Spleen (tissue), 11 donors: ENCODE measurements at regions not wholly inside any gene's neighbourhood (a gene's known extent, or its start where the extent isn't known, plus 50 kb on each side); places are given as distances from the start of the nearest gene placed in this dataset.

Experiments
- DNase-seq: peaks from one replicate; pipeline ENCODE4 v3.0.0-alpha.2; 2020
- H3K27ac ChIP-seq, 8 donors: fragments of 200-600 bp; sonication (generic) in 7 of 8; 1 replicate in 4 of 8; 2 replicates in 4 of 8; pipeline versions ENCODE4 v1.5.0 to v1.8.0; 2016 to 2021; ENCODE audit warnings: inconsistent platforms in 4 of 8, mild to moderate bottlenecking in 4 of 8, moderate library complexity in 1 of 8
- H3K27me3 ChIP-seq, 7 donors: fragments of 200-600 bp; sonication (generic) in 6 of 7; replicated peaks in 1 of 7; 1 replicate in 4 of 7; 2 replicates in 3 of 7; pipeline versions ENCODE4 v1.5.0 to v1.8.0; 2016 to 2021; ENCODE audit warnings: inconsistent platforms in 3 of 7, mild to moderate bottlenecking in 1 of 7
- H3K36me3 ChIP-seq, 6 donors: fragments of 200-600 bp; sonication (generic) in 5 of 6; 1 replicate in 4 of 6; 2 replicates in 2 of 6; pipeline versions ENCODE4 v1.5.0 to v1.8.0; 2016 to 2021; ENCODE audit warnings: inconsistent platforms in 2 of 6
- H3K4me1 ChIP-seq, 6 donors: fragments of 200-600 bp; sonication (generic) in 5 of 6; 1 replicate in 3 of 6; 2 replicates in 3 of 6; pipeline versions ENCODE4 v1.5.0 to v1.8.0; 2016 to 2021; ENCODE audit warnings: inconsistent platforms in 3 of 6
- H3K4me3 ChIP-seq, 8 donors: fragments of 200-600 bp; sonication (generic) in 7 of 8; 1 replicate in 4 of 8; 2 replicates in 4 of 8; pipeline versions ENCODE4 v1.5.0 to v1.8.0; 2016 to 2021; ENCODE audit warnings: inconsistent platforms in 4 of 8, mild to moderate bottlenecking in 4 of 8, moderate library complexity in 2 of 8
- H3K9me3 ChIP-seq, 8 donors: fragments of 200-600 bp; sonication (generic) in 7 of 8; 1 replicate in 4 of 8; 2 replicates in 4 of 8; pipeline versions ENCODE4 v1.5.0 to v1.8.0; 2016 to 2021; ENCODE audit warnings: inconsistent platforms in 4 of 8
- POLR2A ChIP-seq, 3 donors: fragments of 450-650 bp; IDR thresholded peaks; one replicate each; pipeline ENCODE4 v1.5.1; 2017; ENCODE audit warnings: antibody characterized with exemption in 3 of 3, mild to moderate bottlenecking in 1 of 3
- POLR2AphosphoS5 ChIP-seq, 3 donors: sonication (generic); formaldehyde crosslinking; IDR thresholded peaks; one replicate each; pipeline ENCODE4 v1.5.1; 2017; ENCODE audit warnings: antibody characterized with exemption in 3 of 3
- WGBS, 5 donors: extraction: QIAGEN DNeasy Blood & Tissue Kit in 3 of 5; methylation state at CpG; one replicate each; pipeline versions ENCODE4 v1.1.5 to v1.1.7; 2013 to 2018; 5-methylcytosine and 5-hydroxymethylcytosine counted together
- intact Hi-C: fragments of 100-400 bp; cut with DNase I; formaldehyde crosslinking; loops from one replicate; pipeline ENCODE4 v1.15.0; 2023; ENCODE audit warnings: low total_unique reads
- TF ChIP-seq, protein P1 (sequence below), 11 experiments: fragments of 200-600 bp in 7 of 11; fragments of 450-650 bp in 4 of 11; sonication (generic) in 4 of 11; IDR thresholded peaks in 8 of 11; conservative IDR thresholded peaks in 3 of 11; 1 replicate in 7 of 11; 2 replicates in 4 of 11; pipeline versions ENCODE4 v1.4.0 to v1.8.0; 2016 to 2021; ENCODE audit warnings: antibody characterized with exemption in 11 of 11, inconsistent platforms in 4 of 11, mild to moderate bottlenecking in 1 of 11
- donor health status: healthy with polysubstance abuse.
- donor health status: DM: no; HTN: no; CAD: no; lungs with moderate emphysema.
- donor health status: DM: no; HTN: no; CAD: no.
- donor health status: Bipolar disorder and iron deficiency.
- donor health status: healthy.
- donor health status: DM: no; HTN: no; CAD: no.
- donor health status: DM: yes; HTN: yes; CAD: no.

DNA sequence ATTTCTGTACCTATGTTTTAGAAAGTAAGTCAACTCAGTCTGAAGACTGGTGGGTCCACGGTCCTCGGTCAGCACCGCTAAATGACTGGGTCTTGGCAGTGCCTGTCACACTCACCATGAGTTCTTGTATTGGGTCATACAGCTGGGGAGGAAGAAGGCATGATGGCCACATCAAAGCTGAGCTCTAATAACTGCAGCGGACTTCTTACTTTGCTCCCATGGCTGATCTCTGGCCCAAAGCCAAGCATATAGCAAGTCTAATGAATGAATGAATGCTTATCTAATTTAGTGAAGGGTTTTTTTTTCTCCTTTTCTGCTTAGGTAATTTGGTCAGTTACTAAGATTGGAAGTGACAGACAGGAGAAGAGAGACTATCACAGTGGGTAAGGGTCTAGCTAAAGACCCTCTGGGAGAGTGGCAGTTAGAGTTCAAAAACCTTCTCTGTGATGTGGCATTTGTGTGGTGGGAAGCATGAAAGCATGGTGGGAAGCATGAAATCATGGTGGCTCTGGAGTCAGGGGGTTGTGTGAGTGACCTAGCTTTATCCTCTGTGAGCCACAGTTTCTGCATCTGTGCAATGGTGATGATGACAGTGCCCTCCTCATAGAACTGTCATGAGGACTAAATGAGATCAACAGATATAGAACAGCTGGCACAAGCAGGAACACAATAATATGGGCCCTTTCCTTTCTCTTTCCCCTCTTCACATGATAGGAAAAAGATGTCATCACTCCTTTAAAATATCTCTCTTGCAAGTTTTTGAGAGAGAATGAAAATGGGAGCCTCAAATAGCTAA, 78.9 kb upstream of the JAK1 start:
- no peak for DNase-seq
- Histone ChIP-seq H3K4me3 (no peak overlapping the region), H3K9me3 (no peaks in the 10 kb centered on the region), H3K27ac (no peak overlapping the region), H3K27me3 (no peaks in the 10 kb centered on the region), H3K36me3 (peaks cover 0 to 13% (median 0%) of the 10 kb centered on the region in 6 donors), H3K4me1 (peaks cover 0 to 31% (median 17%) of the 10 kb centered on the region in 6 donors)
- intact Hi-C loops: no loop called here
- 77 to 94% (median 87%) methylated on average over 4 of the region's 4 CpGs for WGBS, 5 donors
- TF ChIP-seq POLR2AphosphoS5 (IDR thresholded peaks at IDR 0.05) (no peak), POLR2A (IDR thresholded peaks at IDR 0.05) (no peak)
- TF ChIP-seq, protein P1, sequence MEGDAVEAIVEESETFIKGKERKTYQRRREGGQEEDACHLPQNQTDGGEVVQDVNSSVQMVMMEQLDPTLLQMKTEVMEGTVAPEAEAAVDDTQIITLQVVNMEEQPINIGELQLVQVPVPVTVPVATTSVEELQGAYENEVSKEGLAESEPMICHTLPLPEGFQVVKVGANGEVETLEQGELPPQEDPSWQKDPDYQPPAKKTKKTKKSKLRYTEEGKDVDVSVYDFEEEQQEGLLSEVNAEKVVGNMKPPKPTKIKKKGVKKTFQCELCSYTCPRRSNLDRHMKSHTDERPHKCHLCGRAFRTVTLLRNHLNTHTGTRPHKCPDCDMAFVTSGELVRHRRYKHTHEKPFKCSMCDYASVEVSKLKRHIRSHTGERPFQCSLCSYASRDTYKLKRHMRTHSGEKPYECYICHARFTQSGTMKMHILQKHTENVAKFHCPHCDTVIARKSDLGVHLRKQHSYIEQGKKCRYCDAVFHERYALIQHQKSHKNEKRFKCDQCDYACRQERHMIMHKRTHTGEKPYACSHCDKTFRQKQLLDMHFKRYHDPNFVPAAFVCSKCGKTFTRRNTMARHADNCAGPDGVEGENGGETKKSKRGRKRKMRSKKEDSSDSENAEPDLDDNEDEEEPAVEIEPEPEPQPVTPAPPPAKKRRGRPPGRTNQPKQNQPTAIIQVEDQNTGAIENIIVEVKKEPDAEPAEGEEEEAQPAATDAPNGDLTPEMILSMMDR (IDR thresholded peaks at IDR 0.05 in 8 of 11, conservative IDR thresholded peaks at IDR 0.05 in 3 of 11): no peak

DNA sequence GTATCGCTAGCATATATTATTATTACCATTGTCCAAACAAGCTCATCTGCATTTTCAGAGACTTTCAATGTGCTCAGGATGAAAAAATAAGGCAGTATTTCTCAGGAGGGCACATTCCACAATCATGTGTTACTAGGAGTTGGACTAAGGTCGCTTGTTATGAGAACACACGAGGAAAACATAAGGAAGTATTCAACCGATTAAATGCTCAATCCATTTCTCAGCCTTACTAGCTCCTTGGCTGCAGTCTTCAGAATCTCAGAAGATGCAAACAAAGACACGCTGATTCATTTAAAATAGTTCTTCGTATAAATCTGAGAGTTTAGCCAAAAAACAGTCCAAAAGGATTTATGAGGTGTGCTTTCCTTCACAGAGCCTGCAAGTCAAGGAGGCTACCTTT, 82.0 kb upstream of the JAK1 start:
- Histone ChIP-seq H3K4me3 (no peak overlapping the region), H3K4me1 (peaks cover 0 to 20% (median 2%) of the 10 kb centered on the region in 6 donors), H3K27me3 (no peaks in the 10 kb centered on the region), H3K27ac (no peak overlapping the region), H3K36me3 (peaks cover 0 to 16% (median under 1%) of the 10 kb centered on the region in 6 donors), H3K9me3 (no peaks in the 10 kb centered on the region)
- 80 to 86% (median 83%) methylated on average over 6 of the region's 6 CpGs for whole genome bisulfite sequencing, 5 donors
- intact Hi-C loops: no loop called here
- DNase-seq: no peak
- TF ChIP-seq, protein P1 (IDR thresholded peaks at IDR 0.05 in 8 of 11, conservative IDR thresholded peaks at IDR 0.05 in 3 of 11): no peak
- TF ChIP-seq POLR2A (IDR thresholded peaks at IDR 0.05): no peak
- no peak for TF ChIP-seq POLR2AphosphoS5 (IDR thresholded peaks at IDR 0.05)

DNA sequence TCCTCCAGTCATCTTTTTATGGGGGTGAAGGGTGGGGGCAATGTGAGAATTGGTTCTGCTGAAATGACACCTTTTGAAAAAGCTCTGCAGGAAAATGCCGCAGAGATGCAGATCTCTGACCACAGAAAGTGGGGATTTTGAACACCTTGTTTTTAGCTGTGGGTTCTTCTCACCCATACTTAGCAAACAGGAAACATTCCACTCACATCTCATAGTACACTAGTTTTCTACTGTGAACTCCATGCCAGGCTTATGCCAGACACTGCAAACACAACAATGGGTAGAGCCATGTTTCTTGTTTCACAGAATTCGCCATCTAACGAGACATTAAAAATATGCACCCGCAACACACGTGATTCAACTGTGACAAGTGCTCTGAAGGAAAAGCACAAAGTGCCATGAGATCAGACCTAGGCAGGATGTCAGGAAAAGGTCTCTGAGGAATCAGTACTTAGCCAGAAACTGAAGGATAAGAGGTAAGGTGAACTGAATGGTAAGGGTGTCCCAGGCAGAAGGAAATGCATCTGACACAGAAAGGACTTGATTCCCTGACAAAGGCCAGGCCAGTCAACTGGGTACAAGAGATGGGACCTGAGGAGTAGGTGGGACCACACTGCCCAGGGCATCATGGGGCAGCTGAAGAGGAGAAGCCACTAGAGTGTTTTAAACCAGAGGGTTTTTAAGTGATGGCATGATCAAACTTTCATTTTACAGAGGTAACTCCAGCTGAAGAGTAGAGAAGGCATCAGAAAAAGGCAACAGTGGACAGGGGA, 83.8 kb upstream of the JAK1 start:
- Histone ChIP-seq H3K4me3 (no peak overlapping the region), H3K27me3 (no peaks in the 10 kb centered on the region), H3K4me1 (peaks cover 0 to 25% (median 3%) of the 10 kb centered on the region in 6 donors), H3K36me3 (peaks cover 0 to 34% (median 7%) of the 10 kb centered on the region in 6 donors), H3K9me3 (no peaks in the 10 kb centered on the region), H3K27ac (no peak overlapping the region)
- TF ChIP-seq, protein P1 (IDR thresholded peaks at IDR 0.05 in 8 of 11, conservative IDR thresholded peaks at IDR 0.05 in 3 of 11): no peak
- TF ChIP-seq POLR2A (IDR thresholded peaks at IDR 0.05) (no peak), POLR2AphosphoS5 (IDR thresholded peaks at IDR 0.05) (peak in 1 of 3 donors; percentile 19)
- 75 to 85% (median 81%) methylated on average over 5 of the region's 5 CpGs for WGBS, 5 donors
- DNase-seq: no peak
- intact Hi-C loops: loop anchor here (5.0 to 10.0 kb wide), 2 partner anchors 48 to 635 kb away; no protein-coding TSS in a partner anchor

DNA sequence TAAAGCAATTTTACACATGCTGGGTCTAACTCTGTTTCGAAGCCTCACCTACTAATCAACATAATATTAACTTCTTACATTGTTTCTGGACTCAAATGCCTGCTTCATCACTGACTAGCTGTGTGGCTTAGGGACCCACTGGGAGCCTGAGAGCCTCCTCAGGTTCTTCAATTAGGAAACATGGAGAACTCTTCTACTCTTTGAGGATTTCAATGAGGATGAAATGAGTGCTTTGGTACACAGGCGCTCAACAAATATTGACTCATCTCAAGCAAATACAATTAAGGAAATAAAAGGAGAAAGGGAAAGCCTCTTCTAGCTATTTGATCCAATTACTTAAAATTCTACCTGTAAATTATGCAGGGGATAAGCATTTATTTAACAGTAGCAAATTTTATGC, 84.4 kb upstream of the JAK1 start:
- peaks cover 0 to 27% (median 9%) of the 10 kb centered on the region in 6 donors for H3K4me1 ChIP-seq
- TF ChIP-seq POLR2AphosphoS5 (IDR thresholded peaks at IDR 0.05): no peak
- 83 to 100% (median 98%) methylated on average over 2 of the region's 2 CpGs for WGBS, 5 donors
- peaks cover 0 to 40% (median 9%) of the 10 kb centered on the region in 6 donors for H3K36me3 ChIP-seq
- H3K4me3 ChIP-seq: no peak overlapping the region
- no peak for DNase-seq
- intact Hi-C loops: loop anchor here (5.0 to 10.0 kb wide), 2 partner anchors 48 to 634 kb away; no protein-coding TSS in a partner anchor
- no peak overlapping the region for H3K27ac ChIP-seq
- H3K27me3 ChIP-seq: no peaks in the 10 kb centered on the region
- H3K9me3 ChIP-seq: no peaks in the 10 kb centered on the region
